Kidney (tissue), 13 donors: ENCODE measurements at regions not wholly inside any gene's neighbourhood (a gene's known extent, or its start where the extent isn't known, plus 50 kb on each side); places are given as distances from the start of the nearest gene placed in this dataset.
"Not testable (repeated sequence)": the region's sequence is repeated elsewhere in the genome, so short reads cannot be mapped to it uniquely, and the experiment has no call there.

Source experiments
- DNase-seq, 5 donors: peaks; one replicate each; pipeline ENCODE4 v3.0.0-alpha.2; 2013 to 2020
- FAIRE-seq: peaks from 2 replicates; lab custom pipeline; 2012; peaks lifted over from hg19 to GRCh38; lab: Jason Lieb, UNC
- H3K27ac ChIP-seq, 2 donors: one replicate each; pipeline ENCODE4 v1.7.0; 2013; ENCODE audit warnings: low read depth in 2 of 2, low read length in 2 of 2, inconsistent platforms in 1 of 2
- H3K27me3 ChIP-seq: one replicate; pipeline ENCODE4 v1.7.1; 2013; ENCODE audit warnings: low read length, inconsistent platforms; ENCODE audit not compliant: control insufficient read depth, insufficient read depth
- H3K36me3 ChIP-seq, 3 donors: one replicate each; pipeline versions ENCODE4 v1.7.0 to v1.7.1; 2013; ENCODE audit warnings: low read length in 3 of 3, control low read depth in 1 of 3, inconsistent platforms in 1 of 3; ENCODE audit not compliant: insufficient read depth in 3 of 3, control insufficient read depth in 2 of 3
- H3K4me1 ChIP-seq, 3 donors: one replicate each; pipeline versions ENCODE4 v1.7.0 to v1.7.1; 2013; ENCODE audit warnings: low read length in 3 of 3, inconsistent platforms in 1 of 3, low read depth in 1 of 3; ENCODE audit not compliant: control insufficient read depth in 2 of 3, insufficient read depth in 2 of 3
- H3K4me3 ChIP-seq, 3 donors: one replicate each; pipeline versions ENCODE4 v1.7.0 to v1.8.1; 2013; ENCODE audit warnings: low read length in 3 of 3, control low read depth in 1 of 3, inconsistent platforms in 1 of 3
- H3K9ac ChIP-seq, 3 donors: one replicate each; pipeline versions ENCODE4 v1.7.0 to v1.7.1; 2013; ENCODE audit warnings: low read length in 3 of 3, control low read depth in 1 of 3, inconsistent platforms in 1 of 3
- H3K9me3 ChIP-seq, 3 donors: one replicate each; pipeline versions ENCODE4 v1.7.0 to v1.7.1; 2013; ENCODE audit warnings: low read length in 3 of 3, control low read depth in 1 of 3, inconsistent platforms in 1 of 3; ENCODE audit not compliant: control insufficient read depth in 2 of 3, insufficient read depth in 1 of 3
- CTCF ChIP-seq: IDR thresholded peaks from 3 replicates; pipeline ENCODE4 v1.5.1; 2012; ENCODE audit warnings: mild to moderate bottlenecking, moderate library complexity, borderline replicate concordance; ENCODE audit not compliant: insufficient read depth; ENCODE audit errors: extremely low read depth
- intact Hi-C: fragments of 100-400 bp; cut with DNase I; formaldehyde crosslinking; loops from one replicate; pipeline ENCODE4 v1.11.1; 2022
- donor health status: control.
- donor health status: control.
- donor health status: control.
- donor health status: control.
- donor health status: control.
- donor health status: DM: yes; HTN: yes; CAD: no.
- donor health status: Normal renal cell carcinoma (clear cell type).

- Histone ChIP-seq H3K36me3 (no peaks in the 10 kb centered on the region), H3K9me3 (no peaks in the 10 kb centered on the region), H3K4me1 (no peaks in the 10 kb centered on the region), H3K9ac (no peak overlapping the region), H3K4me3 (no peak overlapping the region), H3K27me3 (no peaks in the 10 kb centered on the region), H3K27ac (no peak overlapping the region)
- FAIRE-seq (no peak), DNase-seq (no peak)
- intact Hi-C loops = no loop called here
- no peak for TF ChIP-seq CTCF
Measured at GRCh38 chr16:16983582-16983981, 487.2 kb downstream of the XYLT1 start.

- FAIRE-seq, H3K4me3 ChIP-seq, H3K9me3 ChIP-seq, H3K9ac ChIP-seq, intact Hi-C loops, H3K4me1 ChIP-seq, H3K27me3 ChIP-seq, H3K36me3 ChIP-seq, H3K27ac ChIP-seq, DNase-seq: not testable (repeated sequence)
Measured at GRCh38 chr16:16984091-16984490, 486.7 kb downstream of the XYLT1 start.

GRCh38 chr16:16985707-16986106 lies 485.1 kb downstream of the XYLT1 start:
- no peak for TF ChIP-seq CTCF
- intact Hi-C loops = no loop called here
- H3K9me3 ChIP-seq = no peaks in the 10 kb centered on the region
- H3K27me3 ChIP-seq = no peaks in the 10 kb centered on the region
- FAIRE-seq (no peak), DNase-seq (no peak)
- H3K27ac ChIP-seq = no peak overlapping the region
- no peaks in the 10 kb centered on the region for H3K4me1 ChIP-seq
- H3K9ac ChIP-seq = no peak overlapping the region
- no peaks in the 10 kb centered on the region for H3K36me3 ChIP-seq
- no peak overlapping the region for H3K4me3 ChIP-seq

DNA sequence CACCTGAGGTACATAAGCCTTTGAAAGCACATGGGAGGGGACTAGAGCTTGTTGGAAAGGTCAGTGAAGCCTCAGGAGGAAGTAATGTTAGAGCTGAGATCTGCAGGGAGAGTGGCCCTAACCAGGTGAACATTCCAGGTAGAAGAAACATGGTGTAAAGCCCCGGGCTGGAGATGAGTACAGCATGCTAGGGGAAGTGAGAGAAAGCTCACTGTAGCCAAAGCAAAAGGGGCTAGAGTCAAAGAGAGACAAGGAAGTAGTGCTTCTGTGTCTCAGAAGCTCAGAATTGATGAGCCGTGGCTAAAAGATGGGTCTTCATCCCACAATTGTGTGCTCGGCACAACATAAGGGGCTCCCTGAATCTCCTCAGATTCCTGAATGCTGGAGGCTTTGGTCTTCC lies 481.8 kb downstream of the XYLT1 start:
- Histone ChIP-seq H3K4me1 (no peaks in the 10 kb centered on the region), H3K9me3 (no peaks in the 10 kb centered on the region), H3K27ac (no peak overlapping the region), H3K27me3 (no peaks in the 10 kb centered on the region), H3K36me3 (no peaks in the 10 kb centered on the region), H3K4me3 (no peak overlapping the region), H3K9ac (no peak overlapping the region)
- intact Hi-C loops = no loop called here
- no peak for DNase-seq
- no peak for TF ChIP-seq CTCF
- no peak for FAIRE-seq
